ENCODE measurements at regions not wholly inside any gene's neighbourhood (a gene's known extent, or its start where the extent isn't known, plus 50 kb on each side); places are given as distances from the start of the nearest gene placed in this dataset.

DNA sequence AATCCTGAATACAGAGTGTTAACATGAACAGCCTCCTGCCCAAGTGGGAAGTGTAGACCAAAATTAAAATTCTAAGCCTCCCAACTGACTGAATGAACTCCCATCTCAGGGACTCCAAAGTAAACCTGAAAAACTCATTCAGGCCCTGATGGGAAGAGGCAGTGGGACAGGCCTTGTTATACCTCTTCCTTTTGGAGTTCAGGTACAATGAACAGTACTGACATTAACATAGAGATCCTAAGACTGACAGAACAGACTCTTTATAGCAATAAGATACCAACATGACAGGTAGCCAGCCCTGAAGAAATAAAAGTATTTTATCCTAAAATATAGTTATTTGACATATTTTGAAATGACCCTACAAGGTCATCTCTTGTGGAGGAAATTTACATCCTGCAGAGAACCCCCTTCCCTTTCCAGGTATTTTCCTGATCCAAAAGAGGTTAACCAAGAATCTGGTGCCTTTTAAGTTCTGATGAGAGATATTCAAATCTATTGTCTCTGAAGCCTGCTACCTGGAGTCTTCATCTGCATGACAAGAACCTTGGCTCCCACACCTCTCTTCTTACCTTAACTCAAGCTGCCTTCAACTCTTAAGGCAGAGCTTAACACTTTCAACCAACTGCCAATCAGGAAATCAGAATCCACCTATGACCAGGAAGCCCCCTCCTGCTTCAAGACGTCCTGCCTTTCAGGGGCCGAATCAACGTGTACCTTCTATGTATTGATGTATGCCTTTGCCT, 103.3 kb upstream of the PFKP start:
- Histone ChIP-seq H3K36me3 (no peaks in the 10 kb centered on the region), H3K27ac (no peak overlapping the region), H3K4me3 (no peak overlapping the region), H3K9me3 (no peaks in the 10 kb centered on the region), H3K27me3 (no peaks in the 10 kb centered on the region), H3K4me1 (no peaks in the 10 kb centered on the region)
- DNase-seq (ENCODE audit: extremely low spot score in 2 of 2): no peak
- intact Hi-C loops (cut with DNase I): no loop called here
- TF ChIP-seq, protein P1, sequence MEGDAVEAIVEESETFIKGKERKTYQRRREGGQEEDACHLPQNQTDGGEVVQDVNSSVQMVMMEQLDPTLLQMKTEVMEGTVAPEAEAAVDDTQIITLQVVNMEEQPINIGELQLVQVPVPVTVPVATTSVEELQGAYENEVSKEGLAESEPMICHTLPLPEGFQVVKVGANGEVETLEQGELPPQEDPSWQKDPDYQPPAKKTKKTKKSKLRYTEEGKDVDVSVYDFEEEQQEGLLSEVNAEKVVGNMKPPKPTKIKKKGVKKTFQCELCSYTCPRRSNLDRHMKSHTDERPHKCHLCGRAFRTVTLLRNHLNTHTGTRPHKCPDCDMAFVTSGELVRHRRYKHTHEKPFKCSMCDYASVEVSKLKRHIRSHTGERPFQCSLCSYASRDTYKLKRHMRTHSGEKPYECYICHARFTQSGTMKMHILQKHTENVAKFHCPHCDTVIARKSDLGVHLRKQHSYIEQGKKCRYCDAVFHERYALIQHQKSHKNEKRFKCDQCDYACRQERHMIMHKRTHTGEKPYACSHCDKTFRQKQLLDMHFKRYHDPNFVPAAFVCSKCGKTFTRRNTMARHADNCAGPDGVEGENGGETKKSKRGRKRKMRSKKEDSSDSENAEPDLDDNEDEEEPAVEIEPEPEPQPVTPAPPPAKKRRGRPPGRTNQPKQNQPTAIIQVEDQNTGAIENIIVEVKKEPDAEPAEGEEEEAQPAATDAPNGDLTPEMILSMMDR (IDR thresholded peaks at IDR 0.05): no peak
- no peak for TF ChIP-seq POLR2A (IDR thresholded peaks at IDR 0.05)
- TF ChIP-seq POLR2AphosphoS5 (IDR thresholded peaks at IDR 0.05; ENCODE audit: insufficient read depth in 1 of 2, low read depth in 1 of 2): no peak

DNA sequence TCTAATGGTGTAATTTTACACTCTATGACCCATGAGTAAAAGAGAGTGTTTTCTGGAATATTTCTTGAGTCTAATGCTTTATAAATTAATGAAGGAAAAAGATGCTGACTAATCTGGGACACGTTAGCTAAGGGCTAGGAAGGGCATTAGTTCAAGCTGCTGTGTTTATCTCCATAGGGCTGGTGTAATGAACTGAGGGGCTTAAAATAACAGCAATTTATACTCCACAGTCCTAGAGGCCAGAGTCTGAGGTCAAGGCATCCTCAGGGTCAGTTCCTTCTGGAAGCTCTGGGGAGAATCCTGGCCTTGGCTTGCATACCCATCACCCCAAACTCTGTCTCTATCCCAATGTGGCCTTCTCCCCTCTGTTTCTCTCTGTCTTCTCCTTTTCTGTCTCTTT, 105.2 kb upstream of the PFKP start:
- Histone ChIP-seq H3K4me1 (no peaks in the 10 kb centered on the region), H3K27me3 (no peaks in the 10 kb centered on the region), H3K36me3 (no peaks in the 10 kb centered on the region), H3K4me3 (no peak overlapping the region), H3K27ac (no peak overlapping the region), H3K9me3 (no peaks in the 10 kb centered on the region)
- no peak for DNase-seq (ENCODE audit: extremely low spot score in 2 of 2)
- intact Hi-C loops (cut with DNase I): no loop called here
- TF ChIP-seq, protein P1 (IDR thresholded peaks at IDR 0.05): no peak
- TF ChIP-seq POLR2AphosphoS5 (IDR thresholded peaks at IDR 0.05; ENCODE audit: insufficient read depth in 1 of 2, low read depth in 1 of 2) (no peak), POLR2A (IDR thresholded peaks at IDR 0.05) (no peak)

DNA sequence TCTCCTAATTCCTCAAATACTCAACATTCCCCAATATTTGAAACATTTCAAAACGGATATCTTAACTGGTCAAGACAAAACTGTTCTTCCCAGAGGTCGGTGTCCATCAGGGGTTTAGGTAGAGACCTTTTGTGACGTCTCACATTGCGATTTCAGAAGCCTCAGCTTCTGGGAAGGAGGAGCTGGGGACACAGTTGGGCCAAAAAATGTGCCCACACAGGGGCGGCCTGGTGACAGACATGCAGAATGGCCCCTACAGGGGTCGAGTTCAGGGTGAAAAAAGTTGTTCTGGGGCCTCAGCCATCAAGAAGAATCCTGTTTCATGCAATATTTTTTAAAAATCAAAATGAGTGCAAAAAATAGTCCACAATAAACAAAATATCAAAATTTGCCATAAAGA, 108.7 kb upstream of the PFKP start:
- Histone ChIP-seq H3K4me1 (no peaks in the 10 kb centered on the region), H3K27me3 (no peaks in the 10 kb centered on the region), H3K9me3 (no peaks in the 10 kb centered on the region), H3K36me3 (no peaks in the 10 kb centered on the region), H3K27ac (no peak overlapping the region), H3K4me3 (no peak overlapping the region)
- no peak for DNase-seq (ENCODE audit: extremely low spot score in 2 of 2)
- intact Hi-C loops (cut with DNase I): no loop called here
- TF ChIP-seq, protein P1 (IDR thresholded peaks at IDR 0.05): no peak
- TF ChIP-seq POLR2A (IDR thresholded peaks at IDR 0.05) (no peak), POLR2AphosphoS5 (IDR thresholded peaks at IDR 0.05; ENCODE audit: insufficient read depth in 1 of 2, low read depth in 1 of 2) (no peak)

DNA sequence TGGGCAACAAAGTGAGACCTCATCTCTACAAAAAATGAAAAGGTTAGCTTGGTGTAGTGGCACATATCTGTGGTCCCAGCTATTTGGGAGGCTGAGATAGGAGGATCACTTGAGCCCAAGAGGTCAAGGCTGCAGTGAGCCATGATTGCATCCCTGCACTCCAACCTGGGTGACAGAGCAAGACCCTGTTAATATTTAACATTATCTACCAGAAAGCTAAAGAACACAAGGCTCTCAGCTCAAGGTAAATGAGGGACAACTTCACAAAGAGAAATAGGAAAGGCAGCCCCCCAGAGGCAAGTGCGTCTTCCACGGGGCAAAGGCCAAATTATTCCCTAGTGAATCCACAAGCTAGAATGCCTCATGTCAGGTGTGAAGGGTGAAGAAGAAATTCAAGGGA, 109.6 kb upstream of the PFKP start:
- DNase-seq (ENCODE audit: extremely low spot score in 2 of 2): no peak
- Histone ChIP-seq H3K36me3 (no peaks in the 10 kb centered on the region), H3K27me3 (no peaks in the 10 kb centered on the region), H3K9me3 (no peaks in the 10 kb centered on the region), H3K27ac (no peak overlapping the region), H3K4me1 (no peaks in the 10 kb centered on the region), H3K4me3 (no peak overlapping the region)
- TF ChIP-seq POLR2A (IDR thresholded peaks at IDR 0.05): no peak
- no peak for TF ChIP-seq POLR2AphosphoS5 (IDR thresholded peaks at IDR 0.05; ENCODE audit: insufficient read depth in 1 of 2, low read depth in 1 of 2)
- TF ChIP-seq, protein P1 (IDR thresholded peaks at IDR 0.05): no peak
- intact Hi-C loops (cut with DNase I): no loop called here

DNA sequence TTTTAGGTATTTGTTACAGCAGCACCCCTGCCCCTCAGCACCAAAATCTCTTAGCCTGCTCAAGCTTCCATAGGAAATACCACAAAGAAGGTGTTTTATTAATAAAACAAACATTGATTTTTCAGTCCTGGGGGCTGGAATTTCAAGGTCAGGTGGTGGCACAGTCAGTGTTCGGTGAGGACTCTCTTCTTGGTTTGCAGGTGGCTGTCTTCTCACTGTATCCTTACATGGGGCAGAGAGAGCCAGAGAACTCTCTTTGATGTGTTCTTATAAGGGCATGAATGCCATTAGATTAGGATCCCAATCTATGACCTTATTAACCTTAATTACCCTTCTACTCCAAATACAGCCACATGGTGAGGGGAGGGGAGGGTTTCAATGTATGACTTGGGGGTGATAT, 112.3 kb upstream of the PFKP start:
- no peaks in the 10 kb centered on the region for H3K4me1 ChIP-seq
- TF ChIP-seq POLR2AphosphoS5 (IDR thresholded peaks at IDR 0.05; ENCODE audit: insufficient read depth in 1 of 2, low read depth in 1 of 2) (no peak), POLR2A (IDR thresholded peaks at IDR 0.05) (no peak)
- TF ChIP-seq, protein P1 (IDR thresholded peaks at IDR 0.05): no peak
- no peaks in the 10 kb centered on the region for H3K27me3 ChIP-seq
- H3K4me3 ChIP-seq: no peak overlapping the region
- H3K9me3 ChIP-seq: no peaks in the 10 kb centered on the region
- no peak for DNase-seq (ENCODE audit: extremely low spot score in 2 of 2)
- intact Hi-C loops (cut with DNase I): no loop called here
- H3K36me3 ChIP-seq: no peaks in the 10 kb centered on the region
- no peak overlapping the region for H3K27ac ChIP-seq
